ENCODE measurements at regions not wholly inside any gene's neighbourhood (a gene's known extent, or its start where the extent isn't known, plus 50 kb on each side); places are given as distances from the start of the nearest gene placed in this dataset.

GRCh38 chr4:23660865-23661264 is 229.0 kb downstream of the PPARGC1A start:
- DNase-seq, result no peak

GRCh38 chr4:23654791-23655190 is 235.1 kb downstream of the PPARGC1A start:
- peak; percentile 7 for DNase-seq

- no peak for DNase-seq
Measured at GRCh38 chr4:23648854-23649596, 240.8 kb downstream of the PPARGC1A start.

GRCh38 chr4:23635468-23635867 is 254.4 kb downstream of the PPARGC1A start:
- no peak for DNase-seq

- DNase-seq, result no peak
Measured at GRCh38 chr4:23631255-23631950, 258.4 kb downstream of the PPARGC1A start.

- DNase-seq, result no peak
Measured at GRCh38 chr4:23630110-23630509, 259.7 kb downstream of the PPARGC1A start.

GRCh38 chr4:23629421-23629820 is 260.4 kb downstream of the PPARGC1A start:
- DNase-seq, result no peak

- DNase-seq, result peak; percentile 23
Measured at GRCh38 chr4:23614284-23614892, 275.5 kb downstream of the PPARGC1A start.

GRCh38 chr4:23613782-23614181 is 276.1 kb downstream of the PPARGC1A start:
- DNase-seq, result no peak

- DNase-seq, result no peak
Measured at GRCh38 chr4:23602720-23603119, 287.1 kb downstream of the PPARGC1A start.

- DNase-seq, result no peak
Measured at GRCh38 chr4:23594125-23594524, 295.7 kb downstream of the PPARGC1A start.

- DNase-seq, result no peak
Measured at GRCh38 chr4:23590431-23590830, 299.4 kb downstream of the PPARGC1A start.

GRCh38 chr4:23584024-23584423 is 305.8 kb downstream of the PPARGC1A start:
- DNase-seq, result no peak

GRCh38 chr4:23582671-23583070 is 307.2 kb downstream of the PPARGC1A start:
- no peak for DNase-seq

GRCh38 chr4:23579166-23579565 is 310.7 kb downstream of the PPARGC1A start:
- DNase-seq, result no peak

- no peak for DNase-seq
Measured at GRCh38 chr4:23577398-23577797, 312.4 kb downstream of the PPARGC1A start.

GRCh38 chr4:23572382-23572781 is 317.5 kb downstream of the PPARGC1A start:
- DNase-seq, result no peak

- no peak for DNase-seq
Measured at GRCh38 chr4:23567338-23567737, 322.5 kb downstream of the PPARGC1A start.

GRCh38 chr4:23560748-23561147 is 329.1 kb downstream of the PPARGC1A start:
- DNase-seq, result no peak

- no peak for DNase-seq
Measured at GRCh38 chr4:23558101-23558500, 331.7 kb downstream of the PPARGC1A start.

- DNase-seq, result no peak
Measured at GRCh38 chr4:23547601-23548000, 342.2 kb downstream of the PPARGC1A start.

- no peak for DNase-seq
Measured at GRCh38 chr4:23547096-23547495, 342.8 kb downstream of the PPARGC1A start.

- DNase-seq, result no peak
Measured at GRCh38 chr4:23539969-23540569, 349.8 kb downstream of the PPARGC1A start.

GRCh38 chr4:23533859-23534258 is 356.0 kb downstream of the PPARGC1A start:
- DNase-seq, result no peak

Data from fibroblast of skin of right biceps (primary cell).